HS-5 (cell line): ENCODE measurements at regions not wholly inside any gene's neighbourhood (a gene's known extent, or its start where the extent isn't known, plus 50 kb on each side); places are given as distances from the start of the nearest gene placed in this dataset.

Source experiments
- DNase-seq: peaks from one replicate; pipeline ENCODE4 v3.0.0-alpha.2; 2012; ENCODE audit warnings: low read depth

DNA sequence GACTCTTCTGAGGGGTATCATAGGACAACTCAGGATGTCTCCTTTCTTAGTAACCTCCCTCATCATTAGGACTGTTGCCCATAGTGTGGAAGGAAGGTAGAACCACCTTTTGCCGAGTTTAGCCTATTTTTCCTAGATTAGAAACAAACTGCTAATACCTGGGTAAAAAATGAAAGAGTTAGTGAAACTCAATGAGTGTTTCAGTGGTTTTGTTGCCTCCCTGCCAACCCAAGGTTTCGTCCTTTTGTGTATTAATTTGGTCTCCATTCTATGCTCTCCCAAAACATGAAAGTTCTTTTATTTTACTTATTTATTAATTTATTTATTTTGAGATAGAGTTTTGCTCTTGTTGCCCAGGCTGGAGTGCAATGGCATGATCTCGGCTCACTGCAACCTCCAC lies 174.9 kb upstream of the KCNJ16 start:
- DNase-seq: no peak

DNA sequence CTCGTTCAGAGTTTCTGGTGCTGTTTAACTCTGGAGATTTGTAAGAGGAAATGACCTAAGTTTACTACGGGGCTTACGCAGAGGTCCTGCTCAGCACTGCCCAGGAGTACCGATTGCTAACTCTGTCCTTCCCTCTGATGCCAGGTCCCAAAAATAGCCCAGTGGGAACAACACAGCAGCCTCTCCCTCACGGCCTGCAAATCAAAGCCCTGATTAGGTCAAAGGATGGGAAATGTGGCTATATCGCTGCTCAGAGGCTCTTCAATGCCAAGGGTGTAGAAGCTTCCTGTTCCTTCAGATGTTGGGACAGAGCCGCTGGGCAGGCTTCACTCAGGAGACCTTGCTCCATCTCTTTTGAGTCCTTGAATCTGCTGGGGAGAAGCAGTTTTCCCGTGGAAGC lies 174.2 kb upstream of the KCNJ16 start:
- no peak for DNase-seq

DNA sequence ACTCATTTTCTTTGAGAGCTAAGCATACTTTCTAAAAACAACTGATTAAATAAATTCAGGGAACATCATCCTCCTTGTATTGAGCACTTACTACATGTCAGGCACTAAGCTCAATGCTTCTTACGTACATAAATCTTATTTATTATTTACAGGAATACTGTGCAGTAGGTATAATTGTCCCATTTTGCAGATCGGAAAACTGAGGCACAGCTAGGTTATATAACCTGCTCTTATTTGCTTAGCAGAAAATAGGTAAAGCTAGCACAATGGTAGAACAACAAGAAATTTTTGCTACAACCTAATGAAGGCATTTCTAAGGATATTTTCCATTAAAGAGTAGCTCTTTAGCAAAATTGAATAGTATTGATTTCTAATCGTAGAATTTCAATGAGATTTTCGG lies 168.7 kb upstream of the KCNJ16 start:
- DNase-seq: no peak

DNA sequence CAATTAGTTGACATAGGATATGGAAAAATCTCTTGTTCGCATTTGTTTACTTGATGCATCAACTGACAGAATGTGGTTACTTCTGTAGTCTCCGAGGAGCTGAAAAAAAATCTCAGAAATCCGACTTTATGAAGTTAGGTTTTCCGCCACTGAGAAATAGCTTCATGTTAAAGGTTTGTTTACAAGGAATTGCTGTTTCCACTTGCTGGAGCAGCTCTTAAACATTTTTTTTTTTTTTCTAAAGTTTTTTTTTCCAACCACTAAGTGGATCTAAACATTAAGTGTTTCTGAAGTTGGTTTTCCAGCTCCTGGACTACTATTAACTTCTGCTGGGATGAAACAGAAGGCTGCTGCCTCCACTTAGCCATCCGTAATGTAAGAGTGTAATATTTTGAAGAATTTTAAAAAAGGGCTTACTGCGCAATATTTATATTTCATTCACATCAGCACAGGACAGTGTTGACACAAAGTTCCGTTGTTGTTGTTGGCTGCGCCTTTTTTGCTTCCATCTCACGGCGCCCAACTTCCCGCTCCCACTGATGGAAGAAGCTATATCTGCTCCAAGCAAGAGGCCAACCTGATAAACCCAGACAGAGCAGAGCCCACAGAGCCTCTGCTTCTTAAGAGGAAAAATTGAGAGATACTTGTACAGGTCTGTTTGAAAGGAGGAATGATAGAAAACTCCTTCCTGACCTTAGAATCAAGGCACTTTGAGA lies 167.7 kb upstream of the KCNJ16 start:
- no peak for DNase-seq

DNA sequence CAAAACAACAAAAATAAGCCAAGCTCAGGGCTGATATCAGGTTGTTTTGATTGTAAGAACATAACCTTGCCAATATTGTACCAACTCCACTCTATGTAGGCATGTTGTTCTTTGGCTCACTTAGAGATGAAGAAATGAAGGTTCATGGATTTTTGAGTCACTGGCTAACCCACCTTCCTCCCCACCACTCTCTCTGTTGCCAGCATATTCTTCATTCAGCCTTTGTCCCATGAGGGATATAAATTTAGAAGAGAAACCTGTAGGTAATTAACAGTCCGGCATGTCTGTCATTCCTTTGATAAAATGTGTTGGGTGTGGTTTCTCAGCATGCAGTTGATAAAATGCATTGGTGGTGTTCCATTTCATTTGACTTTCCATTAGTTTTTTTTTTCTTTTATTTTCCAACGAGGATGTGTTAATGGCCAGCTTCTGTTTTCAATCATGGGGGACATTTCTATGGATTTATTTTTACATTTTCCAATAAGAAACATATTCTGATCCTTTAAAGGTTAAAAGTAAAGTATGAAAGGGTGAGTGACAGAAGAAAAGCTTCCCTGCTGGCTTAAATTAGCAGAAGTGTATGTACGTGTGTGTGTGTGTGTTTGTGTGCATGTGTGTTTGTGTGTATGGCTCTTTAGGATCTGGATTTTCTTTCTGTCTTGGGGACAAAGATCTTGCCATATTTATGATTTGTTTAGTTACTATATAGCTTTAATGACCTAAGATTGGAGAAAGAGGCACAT lies 166.2 kb upstream of the KCNJ16 start:
- no peak for DNase-seq

DNA sequence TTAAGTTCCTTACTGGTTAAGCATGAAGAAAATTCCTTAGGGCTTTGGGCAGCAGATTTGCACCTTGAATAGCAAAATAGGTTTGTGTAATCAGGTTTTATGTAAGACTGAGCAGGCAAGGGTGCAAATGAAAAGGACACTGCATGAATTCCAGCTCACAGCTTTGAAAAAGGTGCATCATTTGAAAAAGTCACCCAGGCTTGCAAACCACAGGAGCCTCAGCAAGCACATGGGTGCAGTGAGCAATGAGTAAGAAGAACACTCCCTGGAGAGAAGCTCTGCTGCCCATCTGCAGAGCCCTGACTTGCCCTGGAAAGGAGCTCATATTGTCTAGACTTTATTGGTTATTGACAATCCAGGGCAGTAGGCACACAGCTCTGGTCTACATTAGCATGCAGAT lies 165.6 kb upstream of the KCNJ16 start:
- no peak for DNase-seq

DNA sequence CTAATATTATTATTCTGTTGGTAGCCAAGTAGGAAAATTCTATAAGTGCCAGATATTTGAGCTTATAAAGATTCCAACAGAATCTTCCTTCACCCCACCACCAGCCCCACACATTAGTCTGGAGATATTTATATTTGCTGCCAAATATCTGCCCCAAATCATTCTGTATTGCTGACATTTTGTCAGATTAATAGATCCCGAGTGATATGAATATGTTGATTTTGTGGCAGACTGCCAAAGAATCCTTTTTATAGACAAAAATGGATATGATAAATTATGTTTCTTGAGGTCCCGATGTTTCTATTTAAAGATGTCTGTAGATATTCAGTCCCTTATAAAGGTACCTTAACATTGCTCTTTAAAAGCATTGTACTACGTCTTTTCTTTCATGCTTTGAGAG lies 162.2 kb upstream of the KCNJ16 start:
- DNase-seq: no peak

DNA sequence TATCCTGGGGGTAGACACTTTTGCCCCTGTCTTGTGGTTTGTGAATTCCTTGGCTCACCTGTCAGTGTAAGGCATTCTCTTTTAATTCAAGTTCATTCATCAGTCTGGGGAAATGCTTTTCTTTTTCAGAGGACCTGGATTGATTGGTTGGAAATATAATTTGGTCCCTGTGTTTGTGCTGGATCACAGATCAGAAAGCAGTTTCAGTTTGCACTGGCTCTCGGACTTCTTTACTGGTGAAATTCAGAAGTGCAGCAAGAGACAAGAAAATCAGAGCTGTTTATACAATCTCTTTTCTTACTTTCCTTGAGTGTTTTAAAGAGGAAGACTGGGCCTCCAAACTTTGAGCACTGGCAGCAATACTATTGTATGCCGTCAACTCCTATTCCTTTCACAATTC lies 161.8 kb upstream of the KCNJ16 start:
- DNase-seq: no peak

DNA sequence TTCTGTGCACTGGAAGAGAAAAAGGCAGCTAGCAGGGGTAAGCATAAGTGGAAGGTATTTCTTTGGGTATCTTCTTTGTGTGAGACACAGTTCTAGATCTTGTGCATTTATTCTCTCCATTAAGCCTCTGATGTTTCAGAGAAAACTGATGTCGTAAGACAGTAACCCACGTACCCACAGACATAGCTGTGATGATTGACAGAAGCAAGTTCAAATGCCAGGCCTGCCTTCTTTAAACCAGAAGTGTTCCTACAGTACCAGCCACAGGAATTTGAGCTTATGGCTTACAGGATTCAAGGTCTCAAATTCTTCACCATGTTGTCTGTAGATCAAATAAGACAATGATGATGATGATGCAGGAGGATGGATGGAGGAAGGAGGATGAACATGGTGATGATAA lies 161.4 kb upstream of the KCNJ16 start:
- DNase-seq: no peak

DNA sequence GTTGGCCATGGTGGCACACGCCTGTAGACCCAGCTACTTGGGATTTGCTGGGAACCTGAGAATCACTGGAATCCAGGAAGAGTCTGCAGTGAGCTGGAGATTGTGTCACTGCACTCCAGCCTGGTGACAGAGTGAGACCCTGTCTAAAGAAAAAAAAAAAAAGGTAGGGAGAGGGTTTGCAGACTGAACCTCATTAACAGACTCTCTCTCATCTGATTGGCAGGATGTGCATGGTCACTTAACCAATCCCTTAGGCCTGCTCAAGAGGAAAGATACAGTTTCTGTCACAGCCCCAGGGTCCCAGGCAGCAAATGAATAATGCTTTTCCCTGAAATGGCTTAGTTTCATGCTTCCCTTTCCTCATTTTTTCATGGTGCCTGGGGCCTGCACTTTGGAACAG lies 160.5 kb upstream of the KCNJ16 start:
- DNase-seq: no peak

DNA sequence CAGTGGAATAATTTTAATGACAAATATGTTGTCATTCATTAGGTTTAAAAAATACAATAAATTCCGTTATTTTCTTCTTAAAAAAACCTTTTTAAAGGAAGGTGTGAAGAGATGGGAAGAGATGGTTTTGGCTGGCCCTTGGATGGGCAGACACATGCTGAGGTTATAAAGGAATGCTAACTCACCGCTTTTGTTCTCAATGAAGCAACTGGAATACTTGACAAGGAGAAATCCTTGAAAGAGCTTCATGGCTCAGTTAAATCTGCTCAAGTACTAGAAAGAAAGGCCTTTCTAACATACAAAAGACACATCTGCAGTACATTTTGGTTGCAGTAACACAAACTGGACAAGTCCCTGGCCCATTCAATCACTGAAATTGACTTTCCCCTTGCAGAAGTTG lies 158.3 kb upstream of the KCNJ16 start:
- no peak for DNase-seq

DNA sequence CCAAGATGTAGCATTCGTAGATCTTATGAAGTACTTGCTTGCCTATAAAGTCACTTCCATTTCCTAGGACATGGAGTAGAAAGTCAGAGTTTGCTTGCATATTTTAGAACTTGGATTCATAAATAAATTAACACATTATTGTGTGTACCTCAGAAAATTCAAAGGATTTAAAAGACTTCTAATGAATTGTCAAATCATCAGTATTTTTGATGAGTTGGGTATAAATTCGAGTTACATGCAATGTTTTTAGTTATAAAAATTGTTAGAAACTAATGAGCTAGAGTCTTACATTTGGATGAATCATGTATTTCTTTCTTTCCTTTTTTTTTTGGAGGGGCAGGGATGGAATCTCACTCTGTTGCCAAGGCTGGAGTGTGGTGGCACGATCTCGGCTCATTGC lies 156.9 kb upstream of the KCNJ16 start:
- no peak for DNase-seq

DNA sequence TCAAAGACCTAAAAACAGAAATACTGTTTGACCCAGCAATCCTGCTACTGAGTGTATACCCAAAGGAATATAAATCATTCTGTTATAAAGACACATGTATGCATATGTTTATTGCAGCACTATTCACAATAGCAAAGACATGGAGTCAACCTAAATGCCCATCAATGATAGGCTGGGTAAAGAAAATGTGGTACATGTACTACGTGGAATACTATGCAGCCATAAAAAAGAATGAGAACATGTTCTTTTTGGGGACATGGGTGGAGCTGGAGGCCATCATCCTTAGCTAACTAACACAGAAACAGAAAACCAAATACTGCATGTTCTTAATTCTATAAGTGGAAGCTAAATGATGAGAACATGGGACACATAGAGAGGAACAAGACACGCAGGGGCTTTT lies 155.2 kb upstream of the KCNJ16 start:
- DNase-seq: no peak

DNA sequence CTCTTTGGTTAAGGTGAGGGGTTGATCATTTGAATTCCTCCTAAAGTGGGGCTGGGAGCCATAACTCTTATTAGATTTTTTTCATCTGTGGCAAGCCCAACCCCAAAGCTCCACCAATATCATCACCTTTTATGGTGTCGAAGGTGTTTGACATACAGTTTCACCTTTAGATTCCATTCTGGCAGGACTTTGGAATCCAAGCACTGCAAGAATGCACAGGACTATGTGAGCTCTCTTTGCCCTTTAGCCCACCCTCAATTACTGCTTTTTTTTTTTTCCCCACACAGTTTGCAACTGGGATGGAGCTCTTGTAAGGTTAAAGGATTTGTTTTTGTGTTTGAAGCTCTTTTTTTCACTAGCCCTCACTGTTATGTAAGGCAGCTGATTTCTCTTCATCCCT lies 154.0 kb upstream of the KCNJ16 start:
- no peak for DNase-seq

DNA sequence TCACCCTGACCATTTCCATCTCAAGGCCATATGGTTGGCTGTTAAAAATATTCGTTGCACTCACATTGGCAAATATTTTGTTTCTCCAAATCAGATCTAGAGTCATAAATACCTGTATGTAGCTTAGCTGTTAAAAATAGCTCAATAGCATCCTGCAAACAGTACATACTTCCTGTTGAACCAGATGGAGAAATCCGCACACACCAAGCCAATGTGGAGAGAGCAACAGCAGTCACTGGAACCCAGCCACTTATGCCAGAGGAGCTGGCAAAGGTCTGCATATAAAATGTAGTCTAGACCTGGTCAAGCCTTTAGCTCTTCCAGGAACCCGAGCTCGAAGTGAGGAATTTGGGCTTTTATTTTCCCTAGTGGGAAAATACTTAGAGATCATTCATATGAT lies 146.4 kb upstream of the KCNJ16 start:
- no peak for DNase-seq

DNA sequence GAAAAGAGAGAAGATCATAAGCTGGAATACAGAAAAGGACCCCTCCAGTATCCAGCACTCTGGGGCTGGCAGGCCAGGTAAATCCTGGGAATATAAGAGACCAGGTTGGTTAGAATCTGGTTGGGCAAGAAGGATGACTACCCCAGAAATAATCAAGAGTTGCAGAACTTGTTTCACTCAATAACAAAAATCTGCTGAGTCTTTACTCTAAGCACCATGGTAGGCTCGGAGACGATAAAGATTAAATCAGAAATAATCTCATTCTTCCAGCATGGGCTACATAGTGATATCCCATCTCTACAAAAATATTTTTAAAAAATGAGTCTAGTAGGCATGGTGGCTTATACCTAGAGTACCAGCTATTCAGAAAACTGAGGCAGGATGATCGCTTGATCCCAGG lies 138.0 kb upstream of the KCNJ16 start:
- no peak for DNase-seq

DNA sequence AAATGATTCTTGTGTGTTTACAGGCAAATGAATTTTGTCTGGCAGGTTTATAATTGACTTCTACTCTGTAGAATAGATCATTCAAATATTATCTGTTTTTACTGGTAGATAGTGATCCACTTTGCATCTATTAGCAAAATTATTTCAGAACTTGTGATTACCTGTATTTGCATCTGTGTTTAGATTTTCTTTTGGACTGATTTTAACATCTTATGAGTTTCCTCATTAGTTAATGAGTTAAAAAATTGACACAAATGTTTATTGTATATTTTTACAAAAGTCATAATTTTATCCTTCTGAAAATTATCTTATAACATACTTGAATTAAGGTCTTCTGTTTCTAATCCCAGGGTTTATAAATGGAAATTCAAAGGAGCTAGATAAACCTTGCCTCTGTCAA lies 132.0 kb upstream of the KCNJ16 start:
- no peak for DNase-seq

DNA sequence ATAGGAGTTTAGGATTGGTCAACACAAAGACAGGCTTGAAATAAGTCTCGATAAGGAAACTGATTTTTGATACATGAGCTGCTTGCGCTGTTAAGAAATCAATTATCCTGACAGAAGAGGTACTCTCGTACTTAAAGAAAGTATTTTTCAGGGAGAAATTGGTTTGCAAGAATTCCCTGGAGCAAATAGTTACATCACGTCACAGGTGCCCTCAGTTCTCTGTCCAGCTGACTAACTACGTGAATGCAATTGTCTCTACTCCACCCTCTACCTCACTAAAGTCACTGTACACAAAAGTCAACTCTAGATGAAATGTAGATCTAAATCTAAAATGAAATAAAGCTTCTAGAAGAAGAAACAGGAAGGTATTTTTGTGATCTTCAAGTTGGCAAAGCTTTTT lies 130.6 kb upstream of the KCNJ16 start:
- DNase-seq: no peak

DNA sequence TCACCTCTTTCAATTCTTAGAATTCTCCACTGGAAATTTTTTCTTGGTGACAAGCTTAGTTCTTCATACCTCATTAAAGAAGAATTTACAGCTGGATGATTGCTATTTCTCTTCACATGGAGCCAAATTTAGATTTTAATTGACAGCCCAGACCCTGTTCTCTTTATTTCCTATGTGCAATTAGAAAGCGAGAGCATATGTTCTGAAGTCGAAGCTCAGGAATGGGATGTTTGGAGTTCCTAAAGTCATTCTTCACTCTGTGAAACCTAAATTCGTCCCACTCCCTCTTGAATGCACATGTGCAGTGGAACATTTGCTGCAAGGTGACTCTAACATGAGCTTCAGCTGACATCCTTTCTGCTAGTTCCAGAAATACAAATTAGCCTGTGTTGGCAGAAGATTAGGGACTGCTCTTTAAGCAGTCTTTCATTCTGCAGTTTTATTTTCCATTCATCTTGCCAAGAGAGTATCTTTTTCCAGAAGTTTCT lies 129.3 kb upstream of the KCNJ16 start:
- DNase-seq: no peak

DNA sequence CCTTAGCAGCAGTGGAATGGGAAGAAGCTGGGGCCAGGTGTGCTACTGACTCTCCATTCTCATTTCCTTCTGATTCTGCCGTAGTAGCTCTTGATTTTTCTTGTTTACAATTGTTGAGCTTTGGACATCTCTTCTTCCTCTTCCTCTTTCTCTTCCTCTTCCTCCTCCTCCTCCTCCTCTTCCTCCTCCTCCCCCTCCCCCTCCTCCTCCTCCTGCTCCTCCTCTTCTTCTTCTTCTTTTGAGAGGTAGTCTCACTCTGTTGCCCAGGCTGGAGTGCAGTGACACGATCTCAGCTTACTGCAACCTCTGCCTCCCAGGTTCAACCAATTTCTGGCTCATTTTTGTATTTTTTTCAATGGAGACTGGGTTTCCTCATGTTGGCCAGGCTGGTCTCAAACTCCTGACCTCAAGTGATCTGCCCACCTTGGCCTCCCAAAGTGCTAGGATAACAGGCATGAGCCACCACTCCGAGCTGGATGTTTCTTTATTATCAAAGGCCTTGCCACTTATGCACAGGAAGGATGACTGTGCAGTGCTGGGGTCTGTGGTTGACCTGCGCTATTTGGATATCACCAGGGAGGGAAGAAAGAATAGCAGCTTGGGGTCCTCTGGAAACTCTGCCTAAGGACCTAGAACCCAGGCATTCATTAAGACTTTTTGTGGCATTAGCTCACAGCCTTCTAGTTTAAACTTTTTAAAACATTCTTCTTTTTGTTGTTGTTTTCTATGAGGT lies 127.8 kb upstream of the KCNJ16 start:
- no peak for DNase-seq

DNA sequence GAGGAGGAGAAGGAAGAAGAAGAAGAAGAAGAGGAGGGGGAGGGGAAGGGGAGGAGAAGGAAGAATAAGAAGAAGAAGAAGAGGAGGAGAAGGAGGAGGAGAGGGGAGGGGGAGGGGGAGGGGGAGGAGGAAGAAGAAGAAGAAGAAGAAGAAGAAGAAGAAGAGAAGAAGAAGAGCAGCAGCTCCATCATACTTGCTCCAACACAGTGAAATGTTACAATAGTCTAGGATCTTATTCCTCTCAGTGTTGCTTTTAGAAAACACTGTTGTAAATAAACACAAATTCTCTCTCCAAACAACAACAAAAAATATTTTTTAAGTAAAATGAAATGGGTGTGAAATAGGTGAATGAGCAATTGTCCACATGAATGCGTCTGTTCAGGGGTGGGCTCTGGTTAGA lies 126.6 kb upstream of the KCNJ16 start:
- DNase-seq: no peak

DNA sequence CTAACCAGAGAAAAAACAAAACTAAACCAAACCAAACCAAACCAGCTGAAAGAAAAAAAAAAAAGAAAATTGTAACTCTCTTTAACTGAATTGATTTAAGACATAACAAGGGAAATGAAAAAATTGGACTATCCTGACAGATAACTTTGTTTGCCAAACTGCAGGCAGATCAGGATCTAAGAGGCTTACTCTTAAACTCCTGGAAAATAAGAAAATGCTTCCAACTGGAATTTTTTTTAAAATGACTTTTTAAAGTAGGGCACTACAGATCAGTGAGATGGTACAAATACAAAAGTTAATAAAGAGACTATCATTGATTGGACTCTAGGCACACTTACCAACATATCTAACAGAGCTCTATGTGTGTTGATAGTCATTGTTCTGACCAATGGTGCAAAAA lies 125.5 kb upstream of the KCNJ16 start:
- DNase-seq: no peak
